ENCODE measurements at regions not wholly inside any gene's neighbourhood (a gene's known extent, or its start where the extent isn't known, plus 50 kb on each side); places are given as distances from the start of the nearest gene placed in this dataset.

- no peak for TF ChIP-seq CTCF (IDR thresholded peaks at IDR 0.05)
- no peak overlapping the region for H3K4me3 ChIP-seq
- no peak for DNase-seq (ENCODE audit: low spot score)
- H3K27ac ChIP-seq: peak overlapping the region in 1 of 2 donors; percentile 49
Observed at GRCh38 chr3:102125994-102126368, 276.7 kb downstream of the NFKBIZ start.

GRCh38 chr3:102129760-102130608, 280.7 kb downstream of the NFKBIZ start:
- Histone ChIP-seq H3K27ac (peak overlapping the region; percentile 66 to 67), H3K4me3 (no peak overlapping the region)
- no peak for DNase-seq (ENCODE audit: low spot score)
- TF ChIP-seq CTCF (IDR thresholded peaks at IDR 0.05): no peak

GRCh38 chr3:102132370-102132769, 283.1 kb downstream of the NFKBIZ start:
- no peak overlapping the region for H3K4me3 ChIP-seq
- TF ChIP-seq CTCF (IDR thresholded peaks at IDR 0.05): no peak
- H3K27ac ChIP-seq: peak overlapping the region; percentile 14 to 77
- DNase-seq (ENCODE audit: low spot score): no peak

- no peak for DNase-seq (ENCODE audit: low spot score)
- no peak for TF ChIP-seq CTCF (IDR thresholded peaks at IDR 0.05)
- Histone ChIP-seq H3K4me3 (no peak overlapping the region), H3K27ac (peak overlapping the region in 1 of 2 donors; percentile 77)
Observed at GRCh38 chr3:102133376-102133775, 284.1 kb downstream of the NFKBIZ start.

GRCh38 chr3:102135316-102135715, 286.0 kb downstream of the NFKBIZ start:
- DNase-seq (ENCODE audit: low spot score): no peak
- Histone ChIP-seq H3K27ac (no peak overlapping the region), H3K4me3 (no peak overlapping the region)
- TF ChIP-seq CTCF (IDR thresholded peaks at IDR 0.05): no peak

- Histone ChIP-seq H3K4me3 (no peak overlapping the region), H3K27ac (no peak overlapping the region)
- no peak for DNase-seq (ENCODE audit: low spot score)
- no peak for TF ChIP-seq CTCF (IDR thresholded peaks at IDR 0.05)
Observed at GRCh38 chr3:102136183-102136582, 286.9 kb downstream of the NFKBIZ start.

GRCh38 chr3:102140116-102140515, 290.8 kb downstream of the NFKBIZ start:
- DNase-seq (ENCODE audit: low spot score): no peak
- H3K4me3 ChIP-seq: no peak overlapping the region
- H3K27ac ChIP-seq: no peak overlapping the region
- TF ChIP-seq CTCF (IDR thresholded peaks at IDR 0.05): no peak
